B cell (primary cell): ENCODE measurements at regions not wholly inside any gene's neighbourhood (a gene's known extent, or its start where the extent isn't known, plus 50 kb on each side); places are given as distances from the start of the nearest gene placed in this dataset.

Experiments
- ATAC-seq: fragments of 200-7000 bp; cut with Tn5 transposase; one replicate; pipeline ENCODE4 v1.10.0; 2021; ENCODE audit warnings: low read depth, mild to moderate bottlenecking, moderate number of reproducible peaks, moderate library complexity
- CTCF ChIA-PET: fragments of 350-600 bp; sonication (Branson Sonifier 250); formaldehyde crosslinking; loops from one replicate; lab custom pipeline; 2021; ENCODE audit warnings: antibody characterized with exemption, inconsistent platforms; lab: Charles Lee
- POLR2A ChIA-PET: fragments of 350-600 bp; sonication (Branson Sonifier 250); formaldehyde crosslinking; loops from one replicate; lab custom pipeline; 2021; ENCODE audit warnings: antibody characterized with exemption; lab: Charles Lee
- DNase-seq: peaks from one replicate; pipeline ENCODE4 v3.0.0; 2013
- H2AFZ ChIP-seq: 2 replicates; pipeline ENCODE4 v1.6.1; 2012; ENCODE audit warnings: mild to moderate bottlenecking, low read depth, low read length; ENCODE audit not compliant: insufficient read depth, poor library complexity, severe bottlenecking
- H3K27ac ChIP-seq, 2 donors: 1 replicate in 1 of 2; 2 replicates in 1 of 2; pipeline ENCODE4 v1.5.1; 2012 to 2013; ENCODE audit warnings: low read length in 2 of 2, mild to moderate bottlenecking in 2 of 2, moderate library complexity in 1 of 2
- H3K27me3 ChIP-seq, 4 experiments: fragments of 200-600 bp in 1 of 4; sonication (generic) in 1 of 4; replicated peaks in 1 of 4; 1 replicate in 2 of 4; 2 replicates in 2 of 4; pipeline versions ENCODE4 v1.6.1 to v1.7.0; 2013 to 2016; ENCODE audit warnings: low read length in 3 of 4, mild to moderate bottlenecking in 2 of 4, mixed read lengths in 1 of 4, moderate library complexity in 1 of 4; ENCODE audit not compliant: insufficient read depth in 4 of 4, control insufficient read depth in 3 of 4; ENCODE audit errors: control extremely low read depth in 1 of 4
- H3K36me3 ChIP-seq, 2 experiments: replicated peaks in 1 of 2; 1 replicate in 1 of 2; 2 replicates in 1 of 2; pipeline versions ENCODE4 v1.6.1 to v1.7.1; 2013; ENCODE audit warnings: low read length in 1 of 2; ENCODE audit not compliant: insufficient read depth in 2 of 2, control insufficient read depth in 1 of 2; ENCODE audit errors: control extremely low read depth in 1 of 2, extremely low read depth in 1 of 2
- H3K4me1 ChIP-seq, 2 donors: fragments of 200-600 bp in 1 of 2; sonication (generic) in 1 of 2; 1 replicate in 1 of 2; 2 replicates in 1 of 2; pipeline versions ENCODE4 v1.5.1 to v1.6.1; 2013 to 2017; ENCODE audit warnings: low read length in 2 of 2; ENCODE audit not compliant: control insufficient read depth in 2 of 2, insufficient read depth in 2 of 2
- H3K4me2 ChIP-seq: replicated peaks from 2 replicates; pipeline ENCODE3; 2012; ENCODE audit warnings: mild to moderate bottlenecking, low read depth, low read length; ENCODE audit not compliant: poor library complexity, severe bottlenecking
- H3K4me3 ChIP-seq, 5 experiments: fragments of 200-600 bp in 1 of 5; sonication (generic) in 1 of 5; 1 replicate in 3 of 5; 2 replicates in 2 of 5; pipeline versions ENCODE4 v1.5.1 to v1.7.0; 2011 to 2016; ENCODE audit warnings: low read length in 4 of 5, mild to moderate bottlenecking in 4 of 5, low read depth in 2 of 5, control low read depth in 1 of 5, moderate library complexity in 1 of 5; ENCODE audit not compliant: insufficient read depth in 1 of 5; ENCODE audit errors: control extremely low read depth in 1 of 5, extremely low read depth in 1 of 5
- H3K79me2 ChIP-seq: fragments of 200-600 bp; sonication (generic); one replicate; pipeline ENCODE4 v1.6.0; 2016; ENCODE audit warnings: low read length; ENCODE audit not compliant: control insufficient read depth, insufficient read depth
- H3K9ac ChIP-seq: fragments of 200-600 bp; sonication (generic); 2 replicates; pipeline ENCODE4 v1.6.1; 2017; ENCODE audit warnings: mild to moderate bottlenecking, low read length, moderate library complexity
- H3K9me3 ChIP-seq, 3 donors: one replicate each; pipeline versions ENCODE4 v1.6.1 to v1.7.1; 2013; ENCODE audit warnings: low read length in 2 of 3; ENCODE audit not compliant: control insufficient read depth in 2 of 3, insufficient read depth in 1 of 3; ENCODE audit errors: control extremely low read depth in 1 of 3
- H4K20me1 ChIP-seq: 2 replicates; pipeline ENCODE4 v1.6.0; 2012; ENCODE audit warnings: mild to moderate bottlenecking, low read length; ENCODE audit not compliant: insufficient read depth, control insufficient read depth, poor library complexity, severe bottlenecking
- H3K27ac Mint-ChIP-seq: one replicate; pipeline ENCODE4 v1.8.0; 2021; ENCODE audit warnings: mixed read lengths
- H3K27me3 Mint-ChIP-seq: one replicate; pipeline ENCODE4 v1.8.0; 2021; ENCODE audit warnings: mixed read lengths
- H3K4me1 Mint-ChIP-seq: one replicate; pipeline ENCODE4 v1.8.0; 2021; ENCODE audit warnings: mixed read lengths
- H3K4me3 Mint-ChIP-seq: one replicate; pipeline ENCODE4 v1.8.0; 2021; ENCODE audit warnings: mixed read lengths
- H3K9me3 Mint-ChIP-seq: one replicate; pipeline ENCODE4 v1.8.0; 2022; ENCODE audit warnings: mixed read lengths; ENCODE audit not compliant: insufficient read depth
- CTCF ChIP-seq: fragments of 200-600 bp; IDR thresholded peaks from one replicate; pipeline ENCODE4 v1.8.0; 2022; ENCODE audit warnings: antibody characterized with exemption, mild to moderate bottlenecking
- EZH2 ChIP-seq: IDR thresholded peaks from 2 replicates; pipeline ENCODE4 v1.6.1; 2012; ENCODE audit warnings: borderline replicate concordance, low read depth, mild to moderate bottlenecking, moderate library complexity, low read length; ENCODE audit not compliant: insufficient read depth, poor library complexity, severe bottlenecking
- WGBS: methylation state at CpG from one replicate; pipeline ENCODE4 v1.1.5; 2013; ENCODE audit warnings: missing lambda C conversion rate; ENCODE audit not compliant: insufficient coverage; 5-methylcytosine and 5-hydroxymethylcytosine counted together
- intact Hi-C: fragments of 100-400 bp; cut with micrococcal nuclease; formaldehyde crosslinking; loops from one replicate; pipeline ENCODE4 v1.10.0; 2022

GRCh38 chr18:73597832-73598615, 549.6 kb downstream of the FBXO15 start:
- no peak for ATAC-seq
- POLR2A ChIA-PET: no interaction called here
- Histone ChIP-seq H3K27me3 (no peaks in the 10 kb centered on the region), H3K27ac (no peak overlapping the region), H3K9me3 (peaks cover 0 to 3% (median 0%) of the 10 kb centered on the region in 3 donors), H4K20me1 (no peaks in the 10 kb centered on the region), H3K36me3 (no peaks in the 10 kb centered on the region), H3K4me3 (no peak overlapping the region), H3K4me2 (no peak overlapping the region), H2AFZ (no peak overlapping the region), H3K4me1 (no peaks in the 10 kb centered on the region), H3K79me2 (no peaks in the 10 kb centered on the region), H3K9ac (no peak overlapping the region)
- WGBS: 77% methylated on average over 7 of the region's 7 CpGs
- Mint-ChIP-seq H3K4me3 (no peak overlapping the region), H3K9me3 (peaks cover 7% of the 10 kb centered on the region), H3K27ac (no peak overlapping the region), H3K4me1 (no peaks in the 10 kb centered on the region), H3K27me3 (no peaks in the 10 kb centered on the region)
- no peak for DNase-seq
- intact Hi-C loops: no loop called here
- CTCF ChIA-PET: no interaction called here
- TF ChIP-seq EZH2: no peak
- no peak for TF ChIP-seq CTCF

GRCh38 chr18:73594749-73595148, 552.9 kb downstream of the FBXO15 start:
- H3K27me3 Mint-ChIP-seq: no peaks in the 10 kb centered on the region
- ChIA-PET CTCF (no interaction called here), POLR2A (no interaction called here)
- ATAC-seq (no peak), DNase-seq (no peak)
- Histone ChIP-seq H3K4me3 (no peak overlapping the region), H3K27me3 (no peaks in the 10 kb centered on the region), H3K9me3 (peaks cover 0 to 3% (median 0%) of the 10 kb centered on the region in 3 donors), H2AFZ (no peak overlapping the region), H3K4me2 (no peak overlapping the region), H3K27ac (no peak overlapping the region), H3K9ac (no peak overlapping the region), H3K79me2 (no peaks in the 10 kb centered on the region), H3K4me1 (no peaks in the 10 kb centered on the region), H3K36me3 (no peaks in the 10 kb centered on the region), H4K20me1 (no peaks in the 10 kb centered on the region)
- no peaks in the 10 kb centered on the region for H3K4me1 Mint-ChIP-seq
- H3K4me3 Mint-ChIP-seq: no peak overlapping the region
- intact Hi-C loops: no loop called here
- no CpG with 5 or more reads among the region's 4 CpGs for WGBS
- TF ChIP-seq CTCF: no peak
- no peak for TF ChIP-seq EZH2
- peaks cover 7% of the 10 kb centered on the region for H3K9me3 Mint-ChIP-seq
- no peak overlapping the region for H3K27ac Mint-ChIP-seq
